GM23248 (cell line): ENCODE measurements at regions not wholly inside any gene's neighbourhood (a gene's known extent, or its start where the extent isn't known, plus 50 kb on each side); places are given as distances from the start of the nearest gene placed in this dataset.

Experiments
- EZH2 ChIP-seq: fragments of 200-600 bp; sonication (generic); IDR thresholded peaks from 2 replicates; pipeline ENCODE4 v1.6.1; 2018; ENCODE audit warnings: antibody characterized with exemption, mild to moderate bottlenecking; ENCODE audit not compliant: insufficient read depth, poor library complexity, severe bottlenecking
- EZH2phosphoT487 ChIP-seq: fragments of 200-600 bp; sonication (generic); IDR thresholded peaks from 2 replicates; pipeline ENCODE4 v1.6.1; 2018; ENCODE audit warnings: antibody characterized with exemption, moderate library complexity, mild to moderate bottlenecking, low read depth; ENCODE audit not compliant: insufficient read depth

GRCh38 chr11:43012606-43013005 is 299.2 kb upstream of the API5 start:
- TF ChIP-seq EZH2 (no peak), EZH2phosphoT487 (no peak)
